ENCODE measurements at regions not wholly inside any gene's neighbourhood (a gene's known extent, or its start where the extent isn't known, plus 50 kb on each side); places are given as distances from the start of the nearest gene placed in this dataset.

DNA sequence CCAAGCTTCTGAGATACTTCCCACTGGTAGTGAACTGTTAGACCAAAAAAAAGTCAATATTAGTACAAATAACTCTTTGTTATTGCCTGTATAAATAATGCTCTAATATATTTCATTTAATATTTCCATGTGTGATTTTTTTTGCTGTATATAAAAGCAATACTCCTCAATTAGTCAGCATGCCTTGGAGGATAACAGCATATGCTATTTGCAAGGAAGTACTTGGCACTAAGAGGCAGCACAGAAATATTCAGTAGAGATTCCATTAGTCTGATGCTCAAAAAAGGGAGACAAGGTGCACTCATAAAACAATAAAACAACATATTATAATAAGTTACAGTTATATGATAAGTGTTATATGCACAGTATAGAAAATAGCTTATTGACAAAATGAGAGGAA is 296.6 kb upstream of the MPDZ start:
- Histone ChIP-seq H3K79me1 (ENCODE audit: insufficient read depth, low read depth, low read length, poor library complexity, severe bottlenecking) (no peaks in the 10 kb centered on the region), H2BK5ac (ENCODE audit: insufficient read length, low read length) (no peak overlapping the region), H3K23ac (ENCODE audit: insufficient read length, low read depth, low read length) (no peak overlapping the region), H3K27me3 (ENCODE audit: insufficient read depth, low read length) (no peaks in the 10 kb centered on the region), H2BK120ac (ENCODE audit: low read depth, low read length, poor library complexity, severe bottlenecking) (no peak overlapping the region), H3K9ac (ENCODE audit: extremely low read depth, insufficient read length, low read length) (no peak overlapping the region), H3K79me2 (ENCODE audit: insufficient read depth, low read length) (no peaks in the 10 kb centered on the region), H3K27ac (ENCODE audit: insufficient read length, low read depth, low read length) (no peak overlapping the region), H3K4me2 (ENCODE audit: insufficient read depth, insufficient read length, low read length) (no peak overlapping the region), H2AK5ac (ENCODE audit: insufficient read length, low read length) (no peak overlapping the region), H3K23me2 (ENCODE audit: insufficient read length, low read depth, low read length, poor library complexity, severe bottlenecking) (no peaks in the 10 kb centered on the region), H2BK12ac (ENCODE audit: insufficient read length, low read depth, low read length) (no peak overlapping the region), H4K8ac (replicated peaks; ENCODE audit: insufficient read length, low read depth, low read length) (no peak overlapping the region), H3K4ac (ENCODE audit: low read depth, low read length) (no peak overlapping the region), H2BK20ac (ENCODE audit: low read depth, low read length, poor library complexity, severe bottlenecking) (no peak overlapping the region), H3K9me3 (ENCODE audit: control insufficient read depth, low read depth, low read length) (no peaks in the 10 kb centered on the region), H4K5ac (ENCODE audit: insufficient read length, low read depth, low read length) (no peak overlapping the region), H3K18ac (ENCODE audit: insufficient read length, low read depth, low read length) (no peak overlapping the region), H2BK15ac (ENCODE audit: low read depth, low read length) (no peak overlapping the region), H3K14ac (ENCODE audit: insufficient read depth, low read length) (no peak overlapping the region), H3K4me1 (ENCODE audit: insufficient read depth, low read length) (peaks cover 8% of the 10 kb centered on the region; the same call in 1 of the 2 replicates), H4K20me1 (ENCODE audit: control insufficient read depth, insufficient read depth, insufficient read length) (no peaks in the 10 kb centered on the region), H2AFZ (ENCODE audit: low read length) (no peak overlapping the region), H4K91ac (ENCODE audit: insufficient read length, low read depth, low read length) (no peak overlapping the region), H3T11ph (ENCODE audit: low read length) (no peak overlapping the region), H3K56ac (ENCODE audit: insufficient read length, low read depth, low read length) (no peak overlapping the region)
- Mint-ChIP-seq H3K27me3 (ENCODE audit: low read depth) (no peaks in the 10 kb centered on the region), H3K9me3 (no peaks in the 10 kb centered on the region; a peak in 1 of 5 replicates), H3K36me3 (ENCODE audit: insufficient read depth in 1 of 3, low read depth in 3 of 3) (0 out of 7 replicates have a peak, but pooled peaks cover 0 to 6% (median 2%) of the 10 kb centered on the region in 3 experiments), H3K4me3 (no peak overlapping the region), H3K27ac (no peak overlapping the region), H3K4me1 (peaks cover 29 to 33% of the 10 kb centered on the region in 2 experiments)
- DNase-seq, result no peak
- TF ChIP-seq, protein P1, sequence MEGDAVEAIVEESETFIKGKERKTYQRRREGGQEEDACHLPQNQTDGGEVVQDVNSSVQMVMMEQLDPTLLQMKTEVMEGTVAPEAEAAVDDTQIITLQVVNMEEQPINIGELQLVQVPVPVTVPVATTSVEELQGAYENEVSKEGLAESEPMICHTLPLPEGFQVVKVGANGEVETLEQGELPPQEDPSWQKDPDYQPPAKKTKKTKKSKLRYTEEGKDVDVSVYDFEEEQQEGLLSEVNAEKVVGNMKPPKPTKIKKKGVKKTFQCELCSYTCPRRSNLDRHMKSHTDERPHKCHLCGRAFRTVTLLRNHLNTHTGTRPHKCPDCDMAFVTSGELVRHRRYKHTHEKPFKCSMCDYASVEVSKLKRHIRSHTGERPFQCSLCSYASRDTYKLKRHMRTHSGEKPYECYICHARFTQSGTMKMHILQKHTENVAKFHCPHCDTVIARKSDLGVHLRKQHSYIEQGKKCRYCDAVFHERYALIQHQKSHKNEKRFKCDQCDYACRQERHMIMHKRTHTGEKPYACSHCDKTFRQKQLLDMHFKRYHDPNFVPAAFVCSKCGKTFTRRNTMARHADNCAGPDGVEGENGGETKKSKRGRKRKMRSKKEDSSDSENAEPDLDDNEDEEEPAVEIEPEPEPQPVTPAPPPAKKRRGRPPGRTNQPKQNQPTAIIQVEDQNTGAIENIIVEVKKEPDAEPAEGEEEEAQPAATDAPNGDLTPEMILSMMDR (conservative IDR thresholded peaks at IDR 0.05), result no peak
